ENCODE measurements at regions not wholly inside any gene's neighbourhood (a gene's known extent, or its start where the extent isn't known, plus 50 kb on each side); places are given as distances from the start of the nearest gene placed in this dataset.

DNA sequence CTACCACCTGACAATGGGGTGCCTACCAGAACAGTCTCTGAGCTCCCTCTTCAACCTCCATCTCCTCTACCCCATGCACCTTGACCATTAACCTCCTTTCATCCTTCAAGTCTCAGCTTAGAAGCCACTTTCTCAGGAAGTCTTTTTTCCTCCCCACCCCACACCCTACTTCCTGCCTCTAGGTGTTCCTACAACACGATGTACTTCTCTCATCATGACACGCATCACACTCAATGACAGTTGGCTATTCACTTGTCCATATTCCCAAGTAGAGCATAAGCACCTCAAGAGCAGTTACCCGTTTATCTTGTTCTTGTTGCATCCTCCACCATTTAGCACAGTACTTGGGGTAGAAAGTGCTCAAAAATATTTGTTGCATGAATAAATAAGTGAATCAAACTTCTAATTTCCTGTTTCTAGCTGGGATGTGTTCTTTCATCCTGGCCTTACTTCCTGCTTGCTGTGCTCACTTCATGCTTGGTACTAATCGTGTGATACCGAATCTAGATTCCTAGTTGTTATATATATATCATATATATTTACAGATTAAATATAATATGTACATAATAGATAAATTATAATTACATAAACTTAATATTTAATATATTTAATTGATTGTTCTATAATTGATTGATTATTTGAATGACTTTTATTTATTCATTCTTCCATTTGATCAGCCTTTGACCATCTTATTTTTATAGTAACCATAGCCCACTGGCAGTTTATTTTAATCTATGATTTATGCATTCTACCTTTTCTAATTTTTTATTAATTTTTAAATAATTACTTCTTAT lies 177.5 kb upstream of the TMEM45B start:
- no peak for TF ChIP-seq POLR2A (IDR thresholded peaks at IDR 0.05; ENCODE audit: borderline replicate concordance, extremely low read depth, insufficient read depth, insufficient read length)
- no peak for TF ChIP-seq RAD21 (IDR thresholded peaks at IDR 0.05; ENCODE audit: low read depth)
- TF ChIP-seq CEBPB (IDR thresholded peaks at IDR 0.05; ENCODE audit: low read depth): no peak
- TF ChIP-seq, protein P1, sequence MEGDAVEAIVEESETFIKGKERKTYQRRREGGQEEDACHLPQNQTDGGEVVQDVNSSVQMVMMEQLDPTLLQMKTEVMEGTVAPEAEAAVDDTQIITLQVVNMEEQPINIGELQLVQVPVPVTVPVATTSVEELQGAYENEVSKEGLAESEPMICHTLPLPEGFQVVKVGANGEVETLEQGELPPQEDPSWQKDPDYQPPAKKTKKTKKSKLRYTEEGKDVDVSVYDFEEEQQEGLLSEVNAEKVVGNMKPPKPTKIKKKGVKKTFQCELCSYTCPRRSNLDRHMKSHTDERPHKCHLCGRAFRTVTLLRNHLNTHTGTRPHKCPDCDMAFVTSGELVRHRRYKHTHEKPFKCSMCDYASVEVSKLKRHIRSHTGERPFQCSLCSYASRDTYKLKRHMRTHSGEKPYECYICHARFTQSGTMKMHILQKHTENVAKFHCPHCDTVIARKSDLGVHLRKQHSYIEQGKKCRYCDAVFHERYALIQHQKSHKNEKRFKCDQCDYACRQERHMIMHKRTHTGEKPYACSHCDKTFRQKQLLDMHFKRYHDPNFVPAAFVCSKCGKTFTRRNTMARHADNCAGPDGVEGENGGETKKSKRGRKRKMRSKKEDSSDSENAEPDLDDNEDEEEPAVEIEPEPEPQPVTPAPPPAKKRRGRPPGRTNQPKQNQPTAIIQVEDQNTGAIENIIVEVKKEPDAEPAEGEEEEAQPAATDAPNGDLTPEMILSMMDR (IDR thresholded peaks at IDR 0.05 in 2 of 3, conservative IDR thresholded peaks at IDR 0.05 in 1 of 3; ENCODE audit: borderline replicate concordance in 1 of 3, insufficient read depth in 1 of 3, low read depth in 2 of 3, low read length in 2 of 3): no peak

Measured in HCT116 (cell line).